ENCODE measurements at regions not wholly inside any gene's neighbourhood (a gene's known extent, or its start where the extent isn't known, plus 50 kb on each side); places are given as distances from the start of the nearest gene placed in this dataset.

DNA sequence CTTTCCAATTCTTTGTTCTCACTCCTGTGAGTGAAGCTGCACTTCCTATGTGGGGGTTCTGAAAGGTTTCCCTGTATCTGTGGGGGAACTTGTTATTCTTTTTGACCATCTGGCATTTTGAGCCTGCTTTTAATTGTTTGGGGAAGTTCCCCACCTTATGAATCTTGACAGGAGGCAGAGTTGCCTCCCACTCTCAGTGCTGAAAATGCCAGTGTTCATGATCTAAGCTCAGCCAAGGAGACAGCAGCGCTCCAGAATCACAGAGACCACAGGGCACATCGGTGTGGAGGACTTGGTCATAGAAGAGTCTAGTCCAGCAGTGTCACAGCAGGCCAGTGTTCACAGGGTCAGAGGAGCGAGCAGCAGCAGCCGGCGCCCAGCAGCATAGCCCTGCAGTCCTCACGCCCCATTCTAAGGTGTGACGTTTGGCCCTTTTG lies 63.8 kb upstream of the PRDX6 start:
- TF ChIP-seq POLR2AphosphoS5 (IDR thresholded peaks at IDR 0.05): no peak
- TF ChIP-seq, protein P1, sequence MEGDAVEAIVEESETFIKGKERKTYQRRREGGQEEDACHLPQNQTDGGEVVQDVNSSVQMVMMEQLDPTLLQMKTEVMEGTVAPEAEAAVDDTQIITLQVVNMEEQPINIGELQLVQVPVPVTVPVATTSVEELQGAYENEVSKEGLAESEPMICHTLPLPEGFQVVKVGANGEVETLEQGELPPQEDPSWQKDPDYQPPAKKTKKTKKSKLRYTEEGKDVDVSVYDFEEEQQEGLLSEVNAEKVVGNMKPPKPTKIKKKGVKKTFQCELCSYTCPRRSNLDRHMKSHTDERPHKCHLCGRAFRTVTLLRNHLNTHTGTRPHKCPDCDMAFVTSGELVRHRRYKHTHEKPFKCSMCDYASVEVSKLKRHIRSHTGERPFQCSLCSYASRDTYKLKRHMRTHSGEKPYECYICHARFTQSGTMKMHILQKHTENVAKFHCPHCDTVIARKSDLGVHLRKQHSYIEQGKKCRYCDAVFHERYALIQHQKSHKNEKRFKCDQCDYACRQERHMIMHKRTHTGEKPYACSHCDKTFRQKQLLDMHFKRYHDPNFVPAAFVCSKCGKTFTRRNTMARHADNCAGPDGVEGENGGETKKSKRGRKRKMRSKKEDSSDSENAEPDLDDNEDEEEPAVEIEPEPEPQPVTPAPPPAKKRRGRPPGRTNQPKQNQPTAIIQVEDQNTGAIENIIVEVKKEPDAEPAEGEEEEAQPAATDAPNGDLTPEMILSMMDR (IDR thresholded peaks at IDR 0.05): no peak
